ENCODE measurements at regions not wholly inside any gene's neighbourhood (a gene's known extent, or its start where the extent isn't known, plus 50 kb on each side); places are given as distances from the start of the nearest gene placed in this dataset.

DNA sequence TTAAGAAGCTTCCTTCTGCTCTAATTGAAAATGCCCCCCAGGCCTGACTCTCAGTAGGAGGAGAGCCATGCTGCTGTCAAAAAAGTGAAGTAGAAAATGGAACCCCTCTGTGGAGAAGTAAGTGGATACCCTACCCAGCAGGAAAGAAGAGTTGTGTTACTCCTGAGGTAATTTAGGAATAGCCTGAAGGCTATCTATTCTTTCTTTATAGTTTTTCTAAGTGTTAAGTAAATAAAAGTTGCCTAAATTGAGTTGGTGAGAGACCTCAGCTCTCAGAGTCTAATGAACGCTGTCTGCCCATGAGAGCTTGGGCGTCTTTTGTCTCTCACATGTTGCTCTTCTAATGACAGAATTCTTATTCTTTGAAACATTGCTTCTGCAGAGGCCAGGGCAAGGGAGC lies 116.2 kb downstream of the NSUN3 start:
- no peak for DNase-seq (ENCODE audit: low read depth, low spot score)

GRCh38 chr3:94183551-94183950 lies 120.7 kb downstream of the NSUN3 start:
- DNase-seq (ENCODE audit: low read depth, low spot score), result no peak

DNA sequence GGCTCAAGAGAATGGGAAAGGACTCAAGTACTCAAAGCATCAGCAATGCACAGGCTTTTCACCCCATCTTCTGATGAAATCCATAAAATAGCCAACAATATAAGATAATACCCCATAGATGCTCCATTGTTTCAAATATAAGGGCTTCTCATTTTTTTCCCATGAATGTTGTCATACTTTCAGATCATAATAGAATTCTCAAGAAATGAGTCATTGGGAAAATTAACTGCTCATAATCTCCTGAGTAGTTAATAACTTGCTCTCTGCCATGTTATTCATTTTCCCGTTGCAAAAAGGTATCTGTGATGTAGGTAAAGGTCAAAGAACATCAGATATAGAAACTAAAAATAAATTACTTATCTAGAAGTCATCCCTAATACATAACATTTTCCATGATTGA lies 121.9 kb downstream of the NSUN3 start:
- DNase-seq (ENCODE audit: low read depth, low spot score), result no peak

DNA sequence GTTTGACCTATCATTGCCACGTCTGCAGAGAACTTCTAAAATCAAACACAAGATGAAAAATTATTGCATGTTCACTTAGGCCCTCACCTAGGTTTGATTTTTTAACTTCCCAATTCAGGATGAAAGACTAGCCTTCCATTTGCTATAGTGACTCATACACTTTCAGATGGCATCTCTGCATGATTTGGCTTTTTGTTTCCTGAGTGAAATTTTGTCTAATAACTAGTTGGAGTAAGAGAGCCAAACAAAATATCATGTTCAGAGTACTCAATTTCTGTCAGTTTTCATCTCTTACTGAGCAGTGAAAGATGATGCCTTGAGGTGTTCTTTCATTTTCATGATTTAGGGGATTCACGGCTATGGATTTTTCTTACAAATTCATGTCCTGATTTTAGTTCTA lies 122.9 kb downstream of the NSUN3 start:
- peak; percentile 4 for DNase-seq (ENCODE audit: low read depth, low spot score)

- DNase-seq (ENCODE audit: low read depth, low spot score), result no peak
These were observed 124.8 kb downstream of the NSUN3 start for GRCh38 chr3:94187697-94188096.

DNA sequence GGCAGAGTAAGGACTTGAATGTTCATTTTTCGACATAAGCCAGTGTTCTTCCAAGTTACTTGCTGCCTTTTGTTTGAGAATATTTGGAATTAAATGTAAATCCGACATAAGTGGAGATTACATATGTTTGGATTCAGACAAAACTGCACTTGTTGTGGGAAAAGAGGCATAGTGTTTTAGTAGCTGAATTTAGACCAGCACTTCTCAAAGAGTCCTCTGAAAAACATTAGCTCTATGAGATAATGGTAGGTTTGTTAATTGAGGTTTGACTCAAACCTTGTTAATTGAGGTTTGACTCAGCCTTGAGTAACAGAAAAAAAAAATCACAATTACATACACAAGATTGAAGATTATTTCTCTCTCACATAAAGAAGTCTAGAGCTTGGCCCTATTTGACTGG lies 132.5 kb downstream of the NSUN3 start:
- DNase-seq (ENCODE audit: low read depth, low spot score), result no peak

DNA sequence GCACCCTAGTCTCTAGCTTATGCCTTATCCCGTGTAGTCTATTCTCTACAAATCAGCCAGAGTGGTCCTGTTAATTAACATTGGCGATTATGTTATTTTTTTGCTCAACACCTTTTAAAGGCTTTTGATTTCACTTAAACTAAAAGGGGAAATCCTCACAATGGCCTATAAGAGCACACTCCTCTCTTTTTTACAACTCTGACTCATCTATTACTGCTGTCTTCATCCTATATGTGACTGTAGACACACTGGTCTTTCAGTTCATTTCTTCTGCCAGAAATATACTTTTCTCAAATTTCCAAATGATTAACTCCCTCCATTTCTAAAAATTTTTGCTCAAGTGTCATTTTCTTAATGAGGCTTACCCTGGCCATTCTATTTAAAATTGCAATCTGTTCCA lies 143.4 kb downstream of the NSUN3 start:
- no peak for DNase-seq (ENCODE audit: low read depth, low spot score)

GRCh38 chr3:94210256-94210655 lies 147.4 kb downstream of the NSUN3 start:
- DNase-seq (ENCODE audit: low read depth, low spot score), result no peak

DNA sequence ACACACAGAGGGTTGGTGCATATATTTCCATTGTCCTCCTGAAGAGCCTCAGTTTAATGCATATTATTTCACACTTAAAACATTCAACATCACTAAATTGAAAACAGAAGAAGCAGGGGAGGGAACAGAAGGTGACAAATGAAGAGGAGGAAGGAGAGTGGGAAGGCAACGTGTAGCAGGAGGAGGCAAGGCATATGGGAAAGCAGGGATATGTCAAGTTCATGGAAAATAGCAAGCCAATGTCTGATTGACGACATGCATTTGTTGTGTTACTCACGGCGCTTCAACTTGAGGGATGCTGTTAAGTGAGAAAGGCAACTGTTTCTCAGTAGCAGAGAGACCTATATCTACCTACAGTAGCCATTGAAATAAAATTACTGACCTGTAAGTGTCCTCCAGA lies 154.5 kb downstream of the NSUN3 start:
- no peak for DNase-seq (ENCODE audit: low read depth, low spot score)

- no peak for DNase-seq (ENCODE audit: low read depth, low spot score)
These were observed 157.6 kb downstream of the NSUN3 start for GRCh38 chr3:94220426-94220825.

DNA sequence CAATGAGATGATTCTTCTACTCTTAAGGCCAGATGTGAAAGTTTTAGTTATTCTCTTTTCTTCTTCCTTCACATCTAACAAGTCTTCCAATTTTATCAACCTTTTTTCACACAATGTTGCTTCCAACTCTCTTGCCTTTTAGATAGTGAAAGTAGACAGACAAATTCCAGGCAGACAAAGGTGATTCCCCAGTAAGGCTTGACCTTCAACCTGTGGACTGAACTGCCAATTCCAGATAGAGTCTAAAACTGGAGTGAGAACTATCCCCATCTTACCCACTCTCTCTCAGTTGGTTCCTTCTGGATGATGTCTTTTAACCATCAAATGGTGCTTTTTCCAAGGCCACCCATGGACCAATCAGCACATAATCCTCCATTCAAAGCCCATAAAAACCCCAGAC lies 159.0 kb downstream of the NSUN3 start:
- DNase-seq (ENCODE audit: low read depth, low spot score), result no peak

GRCh38 chr3:94225148-94225865 lies 162.4 kb downstream of the NSUN3 start:
- no peak for DNase-seq (ENCODE audit: low read depth, low spot score)

DNA sequence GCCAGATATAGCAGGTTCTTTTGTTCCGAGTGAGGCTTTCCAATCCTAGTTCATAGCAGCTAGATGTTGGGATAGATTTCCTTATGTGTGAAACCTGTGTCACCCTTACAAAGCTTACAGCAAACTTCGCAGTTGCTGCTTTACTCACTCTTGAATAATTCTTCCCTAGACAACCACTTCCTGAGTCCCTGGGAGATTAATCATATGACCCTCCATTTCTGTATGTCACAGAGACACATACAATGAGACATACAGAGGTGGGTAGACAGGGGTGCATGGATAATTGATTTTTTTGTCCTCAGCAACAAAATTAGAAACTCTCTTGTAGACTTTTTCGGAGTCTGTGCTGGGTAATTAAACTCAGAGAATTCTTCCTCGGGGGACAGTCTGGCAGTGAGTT lies 163.2 kb downstream of the NSUN3 start:
- DNase-seq (ENCODE audit: low read depth, low spot score), result no peak

DNA sequence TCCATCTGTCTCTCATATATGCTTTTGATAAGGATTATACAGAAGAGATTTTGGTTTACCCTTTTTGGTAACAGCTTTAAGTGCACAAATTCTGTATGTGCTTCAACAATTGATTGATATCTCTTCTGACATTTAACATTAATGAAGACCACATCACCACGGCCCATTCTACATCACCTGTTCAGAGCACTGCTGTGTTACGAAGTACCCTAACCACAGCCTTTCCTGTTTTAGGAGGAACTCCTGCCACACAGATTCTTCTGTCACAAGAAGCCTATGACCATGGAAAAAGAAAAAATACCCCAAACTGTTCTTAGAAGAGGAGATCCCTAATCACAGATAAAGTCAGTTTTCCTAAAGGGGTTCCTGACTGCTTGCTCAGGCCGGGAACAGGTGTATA lies 170.1 kb downstream of the NSUN3 start:
- DNase-seq (ENCODE audit: low read depth, low spot score), result no peak

DNA sequence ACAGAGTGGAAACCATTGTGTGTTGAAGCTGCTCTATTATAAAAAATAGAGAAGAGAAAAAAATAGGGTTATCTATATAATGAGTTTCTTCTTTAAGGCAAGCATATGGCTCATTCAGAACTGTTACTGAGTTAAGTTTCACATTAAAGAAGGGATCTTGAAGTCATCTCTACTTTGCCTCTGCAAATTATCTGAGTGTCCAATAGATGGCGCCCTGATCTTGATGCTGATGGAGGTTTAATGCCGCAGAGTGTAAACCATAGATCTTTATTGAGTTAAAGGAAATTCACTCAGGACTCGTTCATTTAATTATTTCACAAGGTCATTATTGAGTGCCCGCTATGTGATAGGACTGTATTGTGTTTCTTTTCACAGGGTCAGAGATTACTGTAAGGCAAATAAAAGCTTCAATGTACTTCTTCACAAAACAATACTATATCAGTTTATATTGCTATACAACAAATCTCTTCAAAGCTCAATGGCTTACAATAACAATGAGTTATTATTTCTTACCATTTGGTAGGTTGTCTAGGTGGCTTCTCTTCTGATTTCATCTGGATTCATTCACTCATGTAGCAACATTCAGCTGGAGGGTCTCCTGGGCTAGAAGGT lies 171.4 kb downstream of the NSUN3 start:
- DNase-seq (ENCODE audit: low read depth, low spot score), result no peak

GRCh38 chr3:94241986-94242385 lies 179.1 kb downstream of the NSUN3 start:
- DNase-seq (ENCODE audit: low read depth, low spot score), result no peak

DNA sequence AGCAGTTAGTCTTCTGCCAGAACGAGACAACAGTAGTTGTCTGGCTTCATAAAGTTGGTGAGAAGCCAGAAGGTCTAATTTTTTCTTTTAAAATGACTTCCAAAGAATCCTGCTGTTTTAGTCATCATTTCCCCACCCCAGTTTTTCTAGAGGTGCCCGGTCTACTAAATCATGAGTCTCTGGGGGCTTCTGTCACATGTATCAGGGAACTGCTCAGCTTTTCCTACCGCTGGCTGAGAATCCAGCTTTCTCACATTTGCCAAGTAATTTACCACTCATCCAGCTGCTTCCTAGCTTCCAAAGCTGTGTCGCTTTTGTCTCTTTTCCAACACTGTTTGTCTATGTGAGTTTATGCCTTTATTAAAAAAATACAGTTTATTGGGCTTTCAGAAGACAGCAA lies 183.3 kb downstream of the NSUN3 start:
- DNase-seq (ENCODE audit: low read depth, low spot score), result no peak

DNA sequence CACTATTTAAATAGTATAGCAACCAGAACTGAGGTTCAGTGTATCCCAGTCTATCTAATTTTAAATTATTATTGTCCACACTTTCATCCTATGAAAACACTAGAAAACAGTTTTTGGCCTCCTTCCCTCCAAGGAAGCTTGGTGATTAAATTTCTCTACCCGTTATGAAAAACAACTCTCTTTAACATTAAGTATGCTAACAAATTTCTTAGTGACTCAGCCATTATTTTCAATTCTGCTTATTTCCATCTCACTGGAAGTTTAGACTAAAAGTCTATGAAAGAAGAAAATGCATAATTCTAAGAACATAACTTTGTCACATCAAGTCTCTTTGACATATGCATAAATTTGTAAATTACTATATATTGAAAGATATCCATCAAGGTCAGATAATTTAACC lies 185.2 kb downstream of the NSUN3 start:
- DNase-seq (ENCODE audit: low read depth, low spot score), result no peak

GRCh38 chr3:94249491-94250079 lies 186.7 kb downstream of the NSUN3 start:
- DNase-seq (ENCODE audit: low read depth, low spot score), result peak; percentile 44

DNA sequence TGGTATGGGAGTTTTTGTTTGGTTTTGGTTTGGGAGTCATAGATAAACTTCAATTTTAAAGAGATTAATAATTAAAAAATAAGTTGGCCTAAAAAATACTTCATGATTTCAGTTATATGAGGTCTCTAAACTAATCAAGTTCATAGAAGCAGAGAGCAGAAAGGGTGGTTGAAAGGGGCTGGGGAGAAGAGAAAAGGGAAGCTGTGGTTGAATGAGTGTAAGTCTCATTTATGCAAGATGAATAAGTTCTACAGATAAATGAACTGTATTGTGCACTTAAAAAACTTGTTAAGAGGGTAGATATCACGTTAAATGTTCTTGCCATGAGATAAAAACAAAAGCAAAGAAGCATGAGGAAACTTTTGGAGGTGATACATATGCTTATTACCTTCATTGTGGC lies 188.7 kb downstream of the NSUN3 start:
- no peak for DNase-seq (ENCODE audit: low read depth, low spot score)

GRCh38 chr3:94252316-94252715 lies 189.5 kb downstream of the NSUN3 start:
- DNase-seq (ENCODE audit: low read depth, low spot score), result no peak

GRCh38 chr3:94256888-94257813 lies 194.3 kb downstream of the NSUN3 start:
- no peak for DNase-seq (ENCODE audit: low read depth, low spot score)
